CD4-positive, alpha-beta memory T cell (primary cell): ENCODE measurements at regions not wholly inside any gene's neighbourhood (a gene's known extent, or its start where the extent isn't known, plus 50 kb on each side); places are given as distances from the start of the nearest gene placed in this dataset.

Experiments
- CTCF ChIA-PET: fragments of 350-600 bp; sonication (Branson Sonifier 250); formaldehyde crosslinking; loops from one replicate; lab custom pipeline; 2021; ENCODE audit warnings: inconsistent platforms; ENCODE audit not compliant: partially characterized antibody; lab: Charles Lee
- POLR2A ChIA-PET: fragments of 350-600 bp; sonication (Branson Sonifier 250); formaldehyde crosslinking; loops from one replicate; lab custom pipeline; 2021; ENCODE audit not compliant: partially characterized antibody; lab: Charles Lee
- DNase-seq, 5 donors: peaks; one replicate each; pipeline versions ENCODE4 v3.0.0 to v3.0.0-alpha.2; 2020 to 2022; ENCODE audit warnings: mixed read lengths in 1 of 5
- H3K27ac ChIP-seq: one replicate; pipeline ENCODE4 v1.7.0; 2013; ENCODE audit warnings: low read depth, low read length
- H3K27me3 ChIP-seq: 2 replicates; pipeline ENCODE4 v1.7.0; 2013; ENCODE audit warnings: mild to moderate bottlenecking, low read length, moderate library complexity; ENCODE audit not compliant: insufficient read depth
- H3K36me3 ChIP-seq: 2 replicates; pipeline ENCODE4 v1.7.0; 2013; ENCODE audit warnings: mild to moderate bottlenecking, low read length, moderate library complexity; ENCODE audit not compliant: insufficient read depth
- H3K4me1 ChIP-seq: 2 replicates; pipeline ENCODE4 v1.7.0; 2013; ENCODE audit warnings: mild to moderate bottlenecking, low read length, moderate library complexity; ENCODE audit not compliant: insufficient read depth
- H3K4me3 ChIP-seq, 2 donors: one replicate each; pipeline ENCODE4 v1.7.0; 2013; ENCODE audit warnings: low read length in 2 of 2, mild to moderate bottlenecking in 1 of 2
- H3K9me3 ChIP-seq, 2 donors: one replicate each; pipeline ENCODE4 v1.7.0; 2013; ENCODE audit warnings: low read length in 2 of 2, control low read depth in 1 of 2; ENCODE audit not compliant: control insufficient read depth in 1 of 2
- H3K27ac Mint-ChIP-seq, 7 donors: one replicate each; pipeline ENCODE4 v1.8.0; 2020 to 2021; ENCODE audit warnings: mixed read lengths in 7 of 7, mild to moderate bottlenecking in 6 of 7, inconsistent platforms in 3 of 7, moderate library complexity in 3 of 7
- H3K27me3 Mint-ChIP-seq, 2 donors: one replicate each; pipeline ENCODE4 v1.8.0; 2020 to 2021; ENCODE audit warnings: mixed read lengths in 2 of 2
- H3K36me3 Mint-ChIP-seq, 2 donors: one replicate each; pipeline ENCODE4 v1.8.0; 2020 to 2021; ENCODE audit warnings: mixed read lengths in 2 of 2, inconsistent platforms in 1 of 2, mild to moderate bottlenecking in 1 of 2
- H3K4me1 Mint-ChIP-seq, 4 donors: one replicate each; pipeline ENCODE4 v1.8.0; 2020 to 2021; ENCODE audit warnings: mixed read lengths in 4 of 4, mild to moderate bottlenecking in 1 of 4
- H3K4me3 Mint-ChIP-seq, 8 donors: one replicate each; pipeline ENCODE4 v1.8.0; 2020 to 2021; ENCODE audit warnings: mixed read lengths in 8 of 8, mild to moderate bottlenecking in 7 of 8, moderate library complexity in 6 of 8, inconsistent platforms in 3 of 8
- H3K9me3 Mint-ChIP-seq, 8 donors: one replicate each; pipeline ENCODE4 v1.8.0; 2020 to 2021; ENCODE audit warnings: mixed read lengths in 8 of 8, mild to moderate bottlenecking in 5 of 8, inconsistent platforms in 3 of 8, moderate library complexity in 1 of 8
- intact Hi-C: fragments of 100-400 bp; cut with micrococcal nuclease; formaldehyde crosslinking; loops from one replicate; pipeline ENCODE4 v1.15.1; 2023

GRCh38 chr18:5630057-5630899 lies 86.5 kb upstream of the EPB41L3 start:
- H3K27me3 ChIP-seq = peaks cover 7% of the 10 kb centered on the region
- no peak overlapping the region for H3K27ac ChIP-seq
- H3K9me3 Mint-ChIP-seq = peaks cover 0 to 5% (median 0%) of the 10 kb centered on the region in 8 donors
- H3K4me1 Mint-ChIP-seq = peaks cover 0 to 8% (median 5%) of the 10 kb centered on the region in 4 donors
- DNase-seq = peak in 1 of 5 donors; percentile 12
- intact Hi-C loops = no loop called here
- H3K27ac Mint-ChIP-seq = no peak overlapping the region
- H3K9me3 ChIP-seq = no peaks in the 10 kb centered on the region
- H3K36me3 ChIP-seq = no peaks in the 10 kb centered on the region
- no peaks in the 10 kb centered on the region for H3K36me3 Mint-ChIP-seq
- peaks cover 21 to 24% of the 10 kb centered on the region in 2 donors for H3K27me3 Mint-ChIP-seq
- peak overlapping the region in 2 of 8 donors; percentile 22 to 50 for H3K4me3 Mint-ChIP-seq
- ChIA-PET POLR2A (no interaction called here), CTCF (no interaction called here)
- H3K4me1 ChIP-seq = no peaks in the 10 kb centered on the region
- H3K4me3 ChIP-seq = no peak overlapping the region

DNA sequence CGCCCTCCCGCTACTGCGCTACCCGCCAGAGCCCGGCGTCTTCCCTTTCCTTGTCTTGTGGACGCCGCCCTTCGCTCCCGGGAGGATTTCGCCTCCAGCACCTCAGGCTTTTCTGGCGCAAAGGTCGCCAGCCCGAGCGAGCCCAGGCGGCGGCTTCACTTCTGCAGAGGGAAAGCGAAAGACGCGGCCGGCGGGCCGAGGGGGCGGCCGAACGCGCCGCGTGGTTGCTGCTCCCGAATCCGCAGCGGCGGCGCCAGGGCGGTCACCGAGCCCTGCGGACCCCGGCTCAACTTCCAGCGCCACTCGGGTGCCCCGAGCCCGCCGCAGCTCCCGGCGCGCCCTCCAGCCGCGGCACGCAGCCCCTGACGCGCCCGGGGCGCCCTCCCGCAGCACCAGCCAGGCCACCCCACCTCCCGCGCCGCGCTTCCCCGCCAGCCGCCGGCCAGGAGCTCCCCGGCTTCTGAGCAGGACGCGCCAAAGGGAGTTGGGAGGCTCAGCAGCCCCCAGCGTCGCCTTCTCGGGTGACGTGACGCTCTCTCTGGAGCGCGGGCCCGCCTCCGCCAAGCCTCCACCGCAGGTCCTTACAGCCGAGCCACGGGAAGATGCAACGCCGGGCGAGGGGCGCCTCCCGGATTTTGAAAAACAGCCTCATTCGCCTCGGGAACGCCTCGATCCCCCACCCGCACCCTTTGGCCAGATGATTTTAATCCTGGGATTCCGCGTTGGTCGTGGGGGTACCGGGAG lies 84.9 kb upstream of the EPB41L3 start:
- H3K4me3 Mint-ChIP-seq = peak overlapping the region in 1 of 8 donors; percentile 45
- POLR2A ChIA-PET = no interaction called here
- H3K27ac Mint-ChIP-seq = no peak overlapping the region

DNA sequence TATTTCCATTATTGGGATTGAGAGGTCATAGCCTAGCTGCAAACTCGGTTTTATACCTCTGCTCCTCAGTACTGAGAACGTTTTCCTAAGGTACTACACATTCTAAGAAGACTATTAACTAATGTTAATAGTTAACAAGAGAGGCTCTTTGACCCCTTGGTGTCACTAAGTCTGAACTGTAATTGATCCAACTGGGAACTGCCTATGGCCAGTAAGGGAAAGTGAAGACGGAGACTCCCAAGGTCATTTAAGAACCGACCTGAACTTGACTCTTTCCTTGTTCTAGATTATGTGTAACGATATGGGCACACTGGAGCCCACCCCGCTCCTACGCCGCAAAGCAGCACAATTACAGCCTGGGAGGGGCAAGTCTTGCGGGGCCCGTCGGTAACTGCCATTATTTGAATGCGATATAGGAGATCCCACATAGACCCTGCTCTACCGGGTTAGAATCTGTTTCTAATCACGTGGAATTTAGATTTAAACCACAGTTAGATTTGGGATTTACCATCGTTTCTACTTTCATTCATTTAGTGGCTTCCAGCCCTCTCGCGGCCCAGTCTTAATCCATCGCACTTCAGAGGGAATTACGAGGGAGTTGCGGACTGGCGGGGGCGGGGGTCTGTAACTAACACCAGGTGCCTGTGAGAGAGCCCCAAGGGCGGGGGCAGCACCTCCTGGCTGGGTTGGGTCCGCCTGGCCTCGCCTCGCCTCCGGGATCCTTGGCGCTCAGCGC lies 84.1 kb upstream of the EPB41L3 start:
- Histone ChIP-seq H3K27ac (no peak overlapping the region), H3K27me3 (peaks cover 7% of the 10 kb centered on the region), H3K4me1 (no peaks in the 10 kb centered on the region), H3K4me3 (no peak overlapping the region), H3K36me3 (no peaks in the 10 kb centered on the region), H3K9me3 (no peaks in the 10 kb centered on the region)
- Mint-ChIP-seq H3K27me3 (peaks cover 19 to 20% of the 10 kb centered on the region in 2 donors), H3K9me3 (peaks cover 0 to 2% (median 0%) of the 10 kb centered on the region in 8 donors), H3K4me1 (peaks cover 0 to 8% (median 5%) of the 10 kb centered on the region in 4 donors), H3K36me3 (no peaks in the 10 kb centered on the region), H3K27ac (no peak overlapping the region), H3K4me3 (peak overlapping the region; percentile 36 to 72 (median 60))
- ChIA-PET CTCF (no interaction called here), POLR2A (no interaction called here)
- no peak for DNase-seq
- intact Hi-C loops = no loop called here

More for the DNA sequence above, 84.9 kb upstream of the EPB41L3 start:
- no peaks in the 10 kb centered on the region for H3K36me3 Mint-ChIP-seq
- peaks cover 21 to 23% of the 10 kb centered on the region in 2 donors for H3K27me3 Mint-ChIP-seq
- CTCF ChIA-PET = no interaction called here
- H3K4me3 ChIP-seq = no peak overlapping the region
- no peaks in the 10 kb centered on the region for H3K36me3 ChIP-seq
- H3K27me3 ChIP-seq = peaks cover 7% of the 10 kb centered on the region
- peaks cover 0 to 8% (median 5%) of the 10 kb centered on the region in 4 donors for H3K4me1 Mint-ChIP-seq
- no peaks in the 10 kb centered on the region for H3K9me3 ChIP-seq
- H3K4me1 ChIP-seq = no peaks in the 10 kb centered on the region
- H3K9me3 Mint-ChIP-seq = peaks cover 0 to 2% (median 0%) of the 10 kb centered on the region in 8 donors
- intact Hi-C loops = no loop called here
- H3K27ac ChIP-seq = no peak overlapping the region
- DNase-seq = no peak

DNA sequence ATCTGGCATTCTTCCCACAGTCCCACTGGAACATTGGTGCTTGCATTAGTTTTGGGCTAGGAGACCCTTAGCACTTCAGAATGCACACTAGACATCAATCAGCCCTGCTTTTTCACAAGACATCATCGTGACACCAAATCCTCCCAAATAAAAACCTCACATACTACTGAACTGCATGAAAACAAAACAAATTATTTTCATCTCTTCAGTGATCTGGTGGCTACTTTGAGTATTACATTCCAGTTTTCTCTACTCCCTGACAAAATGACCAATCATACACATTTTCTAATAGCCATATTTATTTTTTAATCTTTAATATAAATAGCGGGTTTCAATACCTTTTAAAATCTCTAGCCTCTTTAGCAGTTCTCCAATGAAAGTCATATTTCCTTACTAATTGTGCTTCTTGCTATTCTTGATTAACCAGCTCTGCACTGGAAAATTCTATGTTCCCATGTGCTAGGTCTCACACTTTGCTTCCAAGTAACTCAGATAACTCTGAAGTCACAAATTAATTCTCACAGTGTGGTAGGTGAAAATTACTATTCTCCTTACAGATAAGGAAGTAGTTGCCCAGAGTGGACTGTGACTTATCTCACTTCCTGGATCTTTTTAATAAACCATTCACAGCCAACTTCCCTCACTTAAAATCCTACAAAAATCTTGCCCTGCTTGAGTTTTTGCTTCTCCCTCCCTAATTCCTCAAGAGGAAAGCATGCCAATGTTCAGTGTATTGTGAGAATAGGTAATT lies 82.5 kb upstream of the EPB41L3 start:
- ChIA-PET POLR2A (no interaction called here), CTCF (no interaction called here)
- peaks cover 12 to 14% of the 10 kb centered on the region in 2 donors for H3K27me3 Mint-ChIP-seq
- no peaks in the 10 kb centered on the region for H3K36me3 Mint-ChIP-seq
- intact Hi-C loops = no loop called here
- H3K9me3 ChIP-seq = no peaks in the 10 kb centered on the region
- H3K27ac ChIP-seq = no peak overlapping the region
- no peaks in the 10 kb centered on the region for H3K4me1 ChIP-seq
- no peak overlapping the region for H3K27ac Mint-ChIP-seq
- H3K9me3 Mint-ChIP-seq = peaks cover 0 to under 1% (median 0%) of the 10 kb centered on the region in 8 donors
- no peaks in the 10 kb centered on the region for H3K36me3 ChIP-seq
- H3K4me1 Mint-ChIP-seq = peaks cover 0 to 8% (median 4%) of the 10 kb centered on the region in 4 donors
- H3K4me3 ChIP-seq = no peak overlapping the region
- H3K4me3 Mint-ChIP-seq = no peak overlapping the region
- peaks cover 7% of the 10 kb centered on the region for H3K27me3 ChIP-seq
- no peak for DNase-seq

DNA sequence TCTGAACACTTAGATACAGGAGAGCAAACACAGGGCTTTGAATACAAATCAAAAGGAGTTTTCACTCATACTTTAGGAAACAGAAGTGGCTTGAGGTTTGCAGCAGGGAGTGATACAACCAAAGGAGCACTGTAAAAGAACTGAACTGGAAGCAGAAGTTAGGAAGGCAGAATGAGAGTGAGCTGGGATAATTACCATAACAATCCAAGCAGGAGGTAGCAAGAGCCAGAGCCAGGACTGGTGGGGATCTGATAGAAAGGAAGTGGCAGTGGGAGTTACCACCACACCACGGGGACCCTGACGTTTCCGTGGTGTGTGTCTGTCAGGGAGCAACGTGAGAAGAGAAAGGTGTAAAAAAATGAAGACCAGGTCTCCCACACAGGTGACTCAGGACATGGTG lies 81.3 kb upstream of the EPB41L3 start:
- H3K9me3 ChIP-seq = no peaks in the 10 kb centered on the region
- CTCF ChIA-PET = no interaction called here
- DNase-seq = no peak
- H3K36me3 Mint-ChIP-seq = no peaks in the 10 kb centered on the region
- peaks cover 7% of the 10 kb centered on the region for H3K27me3 ChIP-seq
- intact Hi-C loops = no loop called here
- H3K27ac Mint-ChIP-seq = no peak overlapping the region
- H3K36me3 ChIP-seq = no peaks in the 10 kb centered on the region
- no peak overlapping the region for H3K4me3 Mint-ChIP-seq
- H3K4me1 Mint-ChIP-seq = peaks cover 0 to 8% (median under 1%) of the 10 kb centered on the region in 4 donors
- H3K4me1 ChIP-seq = no peaks in the 10 kb centered on the region
- peaks cover 7 to 8% of the 10 kb centered on the region in 2 donors for H3K27me3 Mint-ChIP-seq
- H3K27ac ChIP-seq = no peak overlapping the region
- no peaks in the 10 kb centered on the region for H3K9me3 Mint-ChIP-seq
- no peak overlapping the region for H3K4me3 ChIP-seq
- POLR2A ChIA-PET = no interaction called here

DNA sequence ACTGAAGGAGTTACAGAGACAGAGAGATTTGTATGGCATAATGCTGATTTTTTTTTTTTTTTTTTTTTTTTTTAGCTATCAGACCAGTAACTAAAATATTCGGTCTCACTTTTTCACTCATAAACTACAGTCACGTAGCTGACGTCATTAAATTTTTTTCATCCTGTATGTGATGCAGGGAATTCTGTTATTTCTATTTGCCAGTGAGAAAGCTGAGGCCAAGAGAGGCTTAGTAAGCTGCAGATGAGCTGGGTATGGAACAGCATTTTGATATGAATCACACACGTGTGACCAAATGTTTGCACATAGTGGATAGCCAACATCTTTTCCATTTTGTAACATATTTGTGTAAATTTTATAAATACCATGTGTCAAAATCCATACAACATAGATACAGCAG lies 79.1 kb upstream of the EPB41L3 start:
- CTCF ChIA-PET = interaction anchor here (0.7 kb wide), 1 partner anchor 172 kb away, joined by 3 read pairs; no protein-coding TSS in a partner anchor
- Histone ChIP-seq H3K27me3 (peaks cover 7% of the 10 kb centered on the region), H3K4me3 (no peak overlapping the region), H3K36me3 (no peaks in the 10 kb centered on the region), H3K4me1 (no peaks in the 10 kb centered on the region), H3K9me3 (no peaks in the 10 kb centered on the region), H3K27ac (no peak overlapping the region)
- Mint-ChIP-seq H3K4me3 (no peak overlapping the region), H3K4me1 (peaks cover 0 to 2% (median 0%) of the 10 kb centered on the region in 4 donors), H3K27ac (no peak overlapping the region), H3K9me3 (peaks cover 0 to 1% (median 0%) of the 10 kb centered on the region in 8 donors), H3K36me3 (no peaks in the 10 kb centered on the region), H3K27me3 (peaks cover 4% of the 10 kb centered on the region in 2 donors)
- no peak for DNase-seq
- intact Hi-C loops = no loop called here
- POLR2A ChIA-PET = no interaction called here
